Lung (tissue), 11 donors: ENCODE measurements at regions not wholly inside any gene's neighbourhood (a gene's known extent, or its start where the extent isn't known, plus 50 kb on each side); places are given as distances from the start of the nearest gene placed in this dataset.

ENCODE experiments used
- ATAC-seq: fragments of 200-7000 bp; cut with Tn5 transposase; one replicate; pipeline ENCODE4 v1.9.1; 2020; ENCODE audit warnings: moderate number of reproducible peaks; ENCODE audit not compliant: insufficient read depth, low FRiP score
- DNase-seq, 3 donors: peaks; one replicate each; pipeline ENCODE4 v3.0.0-alpha.2; 2013 to 2017
- H3K27ac ChIP-seq, 2 donors: one replicate each; pipeline ENCODE4 v1.5.1; 2013; ENCODE audit warnings: mild to moderate bottlenecking in 2 of 2, moderate library complexity in 2 of 2, control low read depth in 1 of 2, inconsistent platforms in 1 of 2, low read depth in 1 of 2, low read length in 1 of 2
- H3K27me3 ChIP-seq, 3 donors: one replicate each; pipeline ENCODE4 v1.5.1; 2013; ENCODE audit warnings: low read length in 2 of 3; ENCODE audit not compliant: control insufficient read depth in 3 of 3, insufficient read depth in 3 of 3
- H3K36me3 ChIP-seq, 4 donors: one replicate each; pipeline ENCODE4 v1.5.1; 2013; ENCODE audit warnings: low read length in 4 of 4, mild to moderate bottlenecking in 1 of 4, moderate library complexity in 1 of 4; ENCODE audit not compliant: control insufficient read depth in 4 of 4, insufficient read depth in 4 of 4
- H3K4me1 ChIP-seq, 5 donors: one replicate each; pipeline ENCODE4 v1.5.1; 2013; ENCODE audit warnings: low read length in 5 of 5, mild to moderate bottlenecking in 2 of 5, moderate library complexity in 1 of 5; ENCODE audit not compliant: control insufficient read depth in 5 of 5, insufficient read depth in 5 of 5
- H3K4me3 ChIP-seq: one replicate; pipeline ENCODE4 v1.5.1; 2013; ENCODE audit warnings: mild to moderate bottlenecking, control low read depth, moderate library complexity
- H3K9ac ChIP-seq, 2 donors: one replicate each; pipeline ENCODE4 v1.5.1; 2013; ENCODE audit warnings: low read length in 2 of 2, control low read depth in 1 of 2; ENCODE audit not compliant: insufficient read depth in 1 of 2
- H3K9me3 ChIP-seq, 4 donors: one replicate each; pipeline ENCODE4 v1.5.1; 2013; ENCODE audit warnings: low read length in 3 of 4, mild to moderate bottlenecking in 1 of 4, moderate library complexity in 1 of 4; ENCODE audit not compliant: control insufficient read depth in 4 of 4, insufficient read depth in 3 of 4
- CTCF ChIP-seq: IDR thresholded peaks from 2 replicates; pipeline ENCODE4 v1.5.1; 2012; ENCODE audit warnings: mild to moderate bottlenecking; ENCODE audit errors: control extremely low read depth, extremely low read depth
- WGBS, 2 donors: extraction: QIAGEN DNeasy Blood & Tissue Kit; methylation state at CpG; one replicate each; pipeline ENCODE4 v1.1.7; 2013; 5-methylcytosine and 5-hydroxymethylcytosine counted together
- donor health status: control.
- donor health status: control.
- donor health status: Bipolar disorder and iron deficiency.
- donor health status: healthy.
- donor health status: DM: yes; HTN: yes; CAD: no.

- peak overlapping the region in 1 of 2 donors; percentile 74 for H3K27ac ChIP-seq
- no peaks in the 10 kb centered on the region for H3K9me3 ChIP-seq
- ATAC-seq (no peak), DNase-seq (no peak)
- no peak for TF ChIP-seq CTCF
- no peak overlapping the region for H3K4me3 ChIP-seq
- H3K36me3 ChIP-seq: no peaks in the 10 kb centered on the region
- H3K9ac ChIP-seq: no peak overlapping the region
- 83 to 88% methylated on average over 3 of the region's 3 CpGs for WGBS, 2 donors
- H3K4me1 ChIP-seq: peaks cover 0 to 29% (median 5%) of the 10 kb centered on the region in 5 donors
- no peaks in the 10 kb centered on the region for H3K27me3 ChIP-seq
Observed at GRCh38 chr1:232538224-232538942, 91.5 kb downstream of the SIPA1L2 start.

- 92% methylated on average over 10 of the region's 10 CpGs for WGBS, 2 donors
- H3K9ac ChIP-seq: no peak overlapping the region
- H3K36me3 ChIP-seq: peaks cover 0 to 2% (median 0%) of the 10 kb centered on the region in 4 donors
- TF ChIP-seq CTCF: no peak
- DNase-seq (no peak), ATAC-seq (no peak)
- H3K4me3 ChIP-seq: no peak overlapping the region
- no peaks in the 10 kb centered on the region for H3K9me3 ChIP-seq
- peaks cover 0 to 36% (median 9%) of the 10 kb centered on the region in 5 donors for H3K4me1 ChIP-seq
- H3K27me3 ChIP-seq: no peaks in the 10 kb centered on the region
- no peak overlapping the region for H3K27ac ChIP-seq
Observed at GRCh38 chr1:232534552-232535517, 95.1 kb downstream of the SIPA1L2 start.

- Histone ChIP-seq H3K9me3 (no peaks in the 10 kb centered on the region), H3K4me1 (peaks cover 0 to 27% (median 7%) of the 10 kb centered on the region in 5 donors), H3K4me3 (no peak overlapping the region), H3K27me3 (no peaks in the 10 kb centered on the region), H3K27ac (no peak overlapping the region), H3K9ac (no peak overlapping the region), H3K36me3 (peaks cover 0 to 2% (median 0%) of the 10 kb centered on the region in 4 donors)
- no peak for TF ChIP-seq CTCF
- WGBS, 2 donors: 99 to 100% methylated on average over 1 of the region's 1 CpG
- ATAC-seq (no peak), DNase-seq (no peak)
Observed at GRCh38 chr1:232533328-232533727, 96.6 kb downstream of the SIPA1L2 start.
